GM21576 (cell line): ENCODE measurements at regions not wholly inside any gene's neighbourhood (a gene's known extent, or its start where the extent isn't known, plus 50 kb on each side); places are given as distances from the start of the nearest gene placed in this dataset.

ENCODE experiments used
- ATAC-seq: cut with Tn5 transposase; IDR thresholded peaks from one replicate; pipeline ENCODE4 v1.9.1; 2021; ENCODE audit warnings: mild to moderate bottlenecking, moderate library complexity; ENCODE audit not compliant: unreplicated experiment

GRCh38 chr6:21844120-21844917, 250.8 kb downstream of the SOX4 start:
- ATAC-seq: no peak

GRCh38 chr6:21845018-21845417, 251.5 kb downstream of the SOX4 start:
- no peak for ATAC-seq

- no peak for ATAC-seq
Measured at GRCh38 chr6:21845439-21846140, 252.0 kb downstream of the SOX4 start.

- ATAC-seq: peak; percentile 51
Measured at GRCh38 chr6:21846541-21847451, 253.2 kb downstream of the SOX4 start.

GRCh38 chr6:21847711-21848480, 254.3 kb downstream of the SOX4 start:
- no peak for ATAC-seq

- ATAC-seq: no peak
Measured at GRCh38 chr6:21850691-21851090, 257.1 kb downstream of the SOX4 start.

GRCh38 chr6:21855811-21856455, 262.4 kb downstream of the SOX4 start:
- no peak for ATAC-seq

- ATAC-seq: no peak
Measured at GRCh38 chr6:21856456-21856825, 262.9 kb downstream of the SOX4 start.

- ATAC-seq: no peak
Measured at GRCh38 chr6:21856844-21857243, 263.3 kb downstream of the SOX4 start.

GRCh38 chr6:21858076-21858475, 264.5 kb downstream of the SOX4 start:
- no peak for ATAC-seq

GRCh38 chr6:21859193-21859735, 265.7 kb downstream of the SOX4 start:
- no peak for ATAC-seq

GRCh38 chr6:21861942-21862341, 268.4 kb downstream of the SOX4 start:
- no peak for ATAC-seq

- ATAC-seq: no peak
Measured at GRCh38 chr6:21864206-21864605, 270.7 kb downstream of the SOX4 start.

GRCh38 chr6:21868226-21868625, 274.7 kb downstream of the SOX4 start:
- no peak for ATAC-seq

GRCh38 chr6:21869085-21869771, 275.7 kb downstream of the SOX4 start:
- no peak for ATAC-seq

- ATAC-seq: no peak
Measured at GRCh38 chr6:21870076-21870730, 276.7 kb downstream of the SOX4 start.

GRCh38 chr6:21871831-21872230, 278.3 kb downstream of the SOX4 start:
- ATAC-seq: no peak

GRCh38 chr6:21872749-21873148, 279.2 kb downstream of the SOX4 start:
- ATAC-seq: no peak

GRCh38 chr6:21873562-21873961, 280.0 kb downstream of the SOX4 start:
- ATAC-seq: no peak
